GM21529 (cell line): ENCODE measurements at regions not wholly inside any gene's neighbourhood (a gene's known extent, or its start where the extent isn't known, plus 50 kb on each side); places are given as distances from the start of the nearest gene placed in this dataset.

ENCODE experiments used
- ATAC-seq: cut with Tn5 transposase; IDR thresholded peaks from one replicate; pipeline ENCODE4 v1.9.1; 2021; ENCODE audit not compliant: unreplicated experiment

DNA sequence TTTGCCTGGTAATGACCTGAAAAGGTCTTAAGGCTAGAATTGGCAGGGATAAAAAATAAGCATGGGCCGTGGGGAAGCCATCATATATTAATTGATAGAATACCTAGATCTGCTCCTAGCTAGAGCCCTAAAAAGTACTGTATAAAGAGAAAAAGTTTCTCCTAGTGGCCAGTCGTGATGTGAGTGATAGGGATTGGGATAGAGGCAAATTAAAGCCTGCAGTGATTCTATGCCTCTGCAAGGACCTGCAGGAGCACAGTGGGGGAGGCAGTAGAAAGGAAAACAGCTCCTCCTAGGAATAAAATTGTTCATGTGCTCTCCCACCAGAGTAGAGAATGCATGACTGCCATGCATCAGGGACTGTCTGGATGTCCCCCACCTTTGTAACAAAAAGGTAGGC lies 56.2 kb upstream of the FTMT start:
- no peak for ATAC-seq

DNA sequence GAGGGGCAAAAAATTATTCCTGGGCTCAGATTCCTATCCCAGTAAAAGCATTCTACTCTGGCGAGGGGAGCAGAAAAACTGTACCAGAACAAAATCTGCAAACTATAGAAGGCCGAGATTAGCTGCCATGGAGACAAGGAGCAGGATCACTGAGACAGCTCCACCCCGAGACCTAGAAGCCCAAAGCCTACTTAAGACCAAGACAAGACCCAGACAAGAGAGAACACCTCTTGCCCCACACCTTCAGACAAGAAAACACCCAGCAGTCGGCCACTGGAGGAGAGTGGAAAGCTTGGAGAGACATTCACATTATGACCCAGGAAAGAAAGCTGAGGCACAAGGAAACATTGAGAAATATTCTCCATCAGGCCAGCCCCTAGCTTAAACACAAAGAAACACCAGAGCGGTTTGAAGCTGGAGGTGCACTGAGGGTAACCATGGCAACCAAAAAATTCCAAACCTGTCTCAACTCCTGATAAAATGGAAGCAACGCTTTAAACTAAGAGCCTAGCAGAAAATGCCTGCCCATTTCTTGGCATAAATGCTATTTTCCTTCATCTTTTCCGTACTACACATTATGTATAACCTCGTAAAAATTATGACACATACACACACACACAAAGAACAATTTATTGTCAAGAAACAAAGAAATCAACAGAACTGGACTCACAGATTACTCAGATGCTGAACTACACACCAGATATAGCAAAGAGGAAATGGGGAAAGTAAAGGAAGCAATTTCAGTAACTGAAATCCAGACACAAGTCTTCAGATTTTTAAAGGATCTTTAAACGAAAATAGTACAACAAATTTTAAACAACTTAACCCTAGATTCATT lies 53.8 kb upstream of the FTMT start:
- ATAC-seq, result no peak
